IPS DF 19.7 (cell line): ENCODE measurements at regions not wholly inside any gene's neighbourhood (a gene's known extent, or its start where the extent isn't known, plus 50 kb on each side); places are given as distances from the start of the nearest gene placed in this dataset.
"Not testable (repeated sequence)": the region's sequence is repeated elsewhere in the genome, so short reads cannot be mapped to it uniquely, and the experiment has no call there.

Experiments used
- DNase-seq: peaks from one replicate; pipeline ENCODE4 v3.0.0-alpha.2; 2013; ENCODE audit warnings: low read depth, low spot score

GRCh38 chr7:23887660-23888059 lies 177.6 kb downstream of the STK31 start:
- DNase-seq: no peak

- no peak for DNase-seq
Measured at GRCh38 chr7:23888958-23889357, 178.9 kb downstream of the STK31 start.

- no peak for DNase-seq
Measured at GRCh38 chr7:23889566-23889965, 179.5 kb downstream of the STK31 start.

GRCh38 chr7:23892019-23892418 lies 182.0 kb downstream of the STK31 start:
- no peak for DNase-seq

GRCh38 chr7:23893176-23893941 lies 183.3 kb downstream of the STK31 start:
- no peak for DNase-seq

- no peak for DNase-seq
Measured at GRCh38 chr7:23893942-23894891, 184.2 kb downstream of the STK31 start.

GRCh38 chr7:23894892-23895569 lies 185.0 kb downstream of the STK31 start:
- no peak for DNase-seq

GRCh38 chr7:23895666-23896096 lies 185.7 kb downstream of the STK31 start:
- no peak for DNase-seq

- DNase-seq: no peak
Measured at GRCh38 chr7:23898619-23899018, 188.6 kb downstream of the STK31 start.

- not testable (repeated sequence) for DNase-seq
Measured at GRCh38 chr7:23904901-23905300, 194.9 kb downstream of the STK31 start.

- no peak for DNase-seq
Measured at GRCh38 chr7:23907012-23907411, 197.0 kb downstream of the STK31 start.

- no peak for DNase-seq
Measured at GRCh38 chr7:23909426-23909825, 199.4 kb downstream of the STK31 start.

GRCh38 chr7:23912065-23912464 lies 202.0 kb downstream of the STK31 start:
- no peak for DNase-seq

GRCh38 chr7:23913016-23913415 lies 203.0 kb downstream of the STK31 start:
- DNase-seq: no peak

- no peak for DNase-seq
Measured at GRCh38 chr7:23915236-23915635, 205.2 kb downstream of the STK31 start.

GRCh38 chr7:23918286-23918685 lies 208.3 kb downstream of the STK31 start:
- no peak for DNase-seq

GRCh38 chr7:23918856-23919255 lies 208.8 kb downstream of the STK31 start:
- DNase-seq: peak; percentile 67

GRCh38 chr7:23925088-23925487 lies 215.1 kb downstream of the STK31 start:
- no peak for DNase-seq

- no peak for DNase-seq
Measured at GRCh38 chr7:23927709-23928417, 217.8 kb downstream of the STK31 start.

- DNase-seq: no peak
Measured at GRCh38 chr7:23928418-23928775, 218.4 kb downstream of the STK31 start.

GRCh38 chr7:23930312-23930711 lies 220.3 kb downstream of the STK31 start:
- DNase-seq: no peak
